ENCODE measurements at regions not wholly inside any gene's neighbourhood (a gene's known extent, or its start where the extent isn't known, plus 50 kb on each side); places are given as distances from the start of the nearest gene placed in this dataset.

- TF ChIP-seq SP1 (IDR thresholded peaks at IDR 0.05; ENCODE audit: low read depth) = no peak
- TF ChIP-seq CTCF (IDR thresholded peaks at IDR 0.05 in 2 of 3, conservative IDR thresholded peaks at IDR 0.05 in 1 of 3; ENCODE audit: borderline replicate concordance in 1 of 3, insufficient read depth in 1 of 3, low read depth in 2 of 3, low read length in 2 of 3) = no peak
These were observed 350.0 kb upstream of the ERCC4 start for GRCh38 chr16:13569986-13570385.
